ENCODE measurements at regions not wholly inside any gene's neighbourhood (a gene's known extent, or its start where the extent isn't known, plus 50 kb on each side); places are given as distances from the start of the nearest gene placed in this dataset.

DNA sequence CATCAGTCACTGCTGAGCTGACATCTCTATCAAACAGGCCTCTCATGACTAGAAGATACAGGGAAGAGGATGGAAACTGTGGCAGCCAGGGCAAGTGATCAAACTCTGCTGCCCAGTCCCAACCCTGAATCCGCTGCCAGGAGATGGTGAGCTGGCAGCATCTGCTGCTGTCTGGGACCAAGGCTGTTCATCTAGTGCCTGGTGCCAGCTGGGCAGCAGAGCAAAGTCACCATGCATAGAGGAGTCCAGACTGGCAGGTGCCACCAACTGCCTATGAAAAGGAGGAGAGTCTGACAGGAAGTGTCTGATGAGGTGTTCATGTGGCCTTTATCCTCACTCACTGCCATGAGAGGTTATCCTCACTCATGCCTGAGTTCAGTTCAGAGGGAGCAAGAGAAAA lies 518.9 kb downstream of the MID1IP1 start:
- H3K9me3 ChIP-seq (ENCODE audit: control insufficient read depth, low read depth, low read length) = no peaks in the 10 kb centered on the region
- no peak overlapping the region for H3K4me3 ChIP-seq (ENCODE audit: control insufficient read depth in 2 of 3, extremely low read depth in 1 of 3, insufficient read depth in 2 of 3, low read depth in 1 of 3, low read length in 3 of 3)
- DNase-seq (ENCODE audit: low read depth, low spot score) (no peak), FAIRE-seq (no peak)
- H3K27ac ChIP-seq (ENCODE audit: control insufficient read depth, insufficient read depth, low read length) = no peak overlapping the region
- H3K27me3 ChIP-seq (ENCODE audit: control insufficient read depth, extremely low read depth, insufficient read depth, low read length) = no peaks in the 10 kb centered on the region
- dilution Hi-C loops (cut with MboI; ENCODE audit: extremely low pct_ligation_motif_present, low sequenced_read_pairs) = no loop called here
- no peaks in the 10 kb centered on the region for H3K9me1 ChIP-seq (ENCODE audit: control insufficient read depth, extremely low read depth, insufficient read depth, low read length)
- H3K79me2 ChIP-seq (ENCODE audit: control insufficient read depth, insufficient read depth, low read length) = no peaks in the 10 kb centered on the region
- H3K9ac ChIP-seq (ENCODE audit: control insufficient read depth, extremely low read depth, insufficient read depth, low read length) = no peak overlapping the region
- H3K4me1 ChIP-seq (ENCODE audit: control insufficient read depth, extremely low read depth, insufficient read depth, low read length) = no peaks in the 10 kb centered on the region
- TF ChIP-seq, protein P1, sequence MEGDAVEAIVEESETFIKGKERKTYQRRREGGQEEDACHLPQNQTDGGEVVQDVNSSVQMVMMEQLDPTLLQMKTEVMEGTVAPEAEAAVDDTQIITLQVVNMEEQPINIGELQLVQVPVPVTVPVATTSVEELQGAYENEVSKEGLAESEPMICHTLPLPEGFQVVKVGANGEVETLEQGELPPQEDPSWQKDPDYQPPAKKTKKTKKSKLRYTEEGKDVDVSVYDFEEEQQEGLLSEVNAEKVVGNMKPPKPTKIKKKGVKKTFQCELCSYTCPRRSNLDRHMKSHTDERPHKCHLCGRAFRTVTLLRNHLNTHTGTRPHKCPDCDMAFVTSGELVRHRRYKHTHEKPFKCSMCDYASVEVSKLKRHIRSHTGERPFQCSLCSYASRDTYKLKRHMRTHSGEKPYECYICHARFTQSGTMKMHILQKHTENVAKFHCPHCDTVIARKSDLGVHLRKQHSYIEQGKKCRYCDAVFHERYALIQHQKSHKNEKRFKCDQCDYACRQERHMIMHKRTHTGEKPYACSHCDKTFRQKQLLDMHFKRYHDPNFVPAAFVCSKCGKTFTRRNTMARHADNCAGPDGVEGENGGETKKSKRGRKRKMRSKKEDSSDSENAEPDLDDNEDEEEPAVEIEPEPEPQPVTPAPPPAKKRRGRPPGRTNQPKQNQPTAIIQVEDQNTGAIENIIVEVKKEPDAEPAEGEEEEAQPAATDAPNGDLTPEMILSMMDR (optimal IDR thresholded peaks at IDR 0.05 in 1 of 3, IDR thresholded peaks at IDR 0.05 in 1 of 3, conservative IDR thresholded peaks at IDR 0.05 in 1 of 3; ENCODE audit: extremely low read depth in 1 of 3, insufficient read depth in 2 of 3, low read length in 3 of 3) = no peak
- no peak for TF ChIP-seq EZH2 (IDR thresholded peaks at IDR 0.05; ENCODE audit: low read length)
- H3K36me3 ChIP-seq (ENCODE audit: control insufficient read depth in 2 of 2, extremely low read depth in 1 of 2, insufficient read depth in 2 of 2, low read length in 2 of 2) = no peaks in the 10 kb centered on the region
- no peak overlapping the region for H2AFZ ChIP-seq (ENCODE audit: control insufficient read depth, low read length)
- no peak overlapping the region for H3K4me2 ChIP-seq (ENCODE audit: control insufficient read depth, extremely low read depth, insufficient read depth, low read depth, low read length)
- no peaks in the 10 kb centered on the region for H4K20me1 ChIP-seq (ENCODE audit: control insufficient read depth, extremely low read depth, insufficient read depth, low read length)

DNA sequence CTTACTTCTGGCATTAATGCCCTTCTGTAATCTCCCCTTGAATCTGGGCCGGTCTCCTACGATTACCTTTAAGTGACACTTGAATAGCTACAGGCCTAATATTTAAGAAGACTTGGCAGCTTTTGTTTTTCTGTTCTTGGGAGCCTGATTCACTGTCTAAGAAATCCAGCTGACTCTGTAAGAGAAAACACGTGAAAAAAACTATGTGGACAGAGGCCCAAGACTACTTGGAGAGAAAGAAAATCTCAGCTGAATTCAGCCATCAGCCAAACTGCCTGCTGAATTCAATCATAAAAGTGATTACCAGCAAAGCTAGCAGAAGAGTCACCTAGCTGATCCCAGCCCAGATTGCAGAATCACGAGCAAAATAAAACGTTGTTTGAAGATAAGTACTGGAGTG lies 521.2 kb downstream of the MID1IP1 start:
- no peak for DNase-seq (ENCODE audit: low read depth, low spot score)
- dilution Hi-C loops (cut with MboI; ENCODE audit: extremely low pct_ligation_motif_present, low sequenced_read_pairs) = no loop called here
- Histone ChIP-seq H2AFZ (ENCODE audit: control insufficient read depth, low read length) (no peak overlapping the region), H3K9ac (ENCODE audit: control insufficient read depth, extremely low read depth, insufficient read depth, low read length) (no peak overlapping the region), H3K4me1 (ENCODE audit: control insufficient read depth, extremely low read depth, insufficient read depth, low read length) (no peaks in the 10 kb centered on the region), H3K79me2 (ENCODE audit: control insufficient read depth, insufficient read depth, low read length) (no peaks in the 10 kb centered on the region), H3K9me1 (ENCODE audit: control insufficient read depth, extremely low read depth, insufficient read depth, low read length) (no peaks in the 10 kb centered on the region), H3K4me3 (ENCODE audit: control insufficient read depth in 2 of 3, extremely low read depth in 1 of 3, insufficient read depth in 2 of 3, low read depth in 1 of 3, low read length in 3 of 3) (no peak overlapping the region), H3K27me3 (ENCODE audit: control insufficient read depth, extremely low read depth, insufficient read depth, low read length) (no peaks in the 10 kb centered on the region), H3K36me3 (ENCODE audit: control insufficient read depth in 2 of 2, extremely low read depth in 1 of 2, insufficient read depth in 2 of 2, low read length in 2 of 2) (no peaks in the 10 kb centered on the region), H3K9me3 (ENCODE audit: control insufficient read depth, low read depth, low read length) (no peaks in the 10 kb centered on the region), H4K20me1 (ENCODE audit: control insufficient read depth, extremely low read depth, insufficient read depth, low read length) (no peaks in the 10 kb centered on the region), H3K4me2 (ENCODE audit: control insufficient read depth, extremely low read depth, insufficient read depth, low read depth, low read length) (no peak overlapping the region), H3K27ac (ENCODE audit: control insufficient read depth, insufficient read depth, low read length) (no peak overlapping the region)
- no peak for FAIRE-seq
- TF ChIP-seq, protein P1 (optimal IDR thresholded peaks at IDR 0.05 in 1 of 3, IDR thresholded peaks at IDR 0.05 in 1 of 3, conservative IDR thresholded peaks at IDR 0.05 in 1 of 3; ENCODE audit: extremely low read depth in 1 of 3, insufficient read depth in 2 of 3, low read length in 3 of 3) = no peak
- TF ChIP-seq EZH2 (IDR thresholded peaks at IDR 0.05; ENCODE audit: low read length) = no peak

All from keratinocyte (primary cell).